ENCODE measurements at regions not wholly inside any gene's neighbourhood (a gene's known extent, or its start where the extent isn't known, plus 50 kb on each side); places are given as distances from the start of the nearest gene placed in this dataset.
"Not testable (repeated sequence)": the region's sequence is repeated elsewhere in the genome, so short reads cannot be mapped to it uniquely, and the experiment has no call there.

DNA sequence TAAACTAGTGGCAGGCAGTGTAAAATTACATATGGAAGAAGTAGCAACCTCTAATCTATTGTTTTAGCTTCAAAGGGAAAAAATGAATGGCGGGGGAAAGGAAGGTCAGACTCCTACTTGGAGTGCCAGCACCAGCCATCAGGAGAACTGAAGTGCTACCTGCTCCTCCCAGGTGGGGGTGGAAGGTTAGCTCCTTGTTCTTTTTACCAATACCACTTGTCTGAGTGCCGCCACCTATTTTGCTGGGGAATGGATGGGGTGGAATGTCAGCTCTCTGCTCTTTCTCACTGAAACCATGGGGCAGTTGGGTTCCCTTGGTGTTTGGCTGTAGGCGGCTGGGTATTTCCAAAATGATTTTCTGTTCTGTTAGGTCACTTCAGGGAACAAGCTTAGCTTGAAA, 428.7 kb upstream of the EPHA3 start:
- DNase-seq, result no peak

DNA sequence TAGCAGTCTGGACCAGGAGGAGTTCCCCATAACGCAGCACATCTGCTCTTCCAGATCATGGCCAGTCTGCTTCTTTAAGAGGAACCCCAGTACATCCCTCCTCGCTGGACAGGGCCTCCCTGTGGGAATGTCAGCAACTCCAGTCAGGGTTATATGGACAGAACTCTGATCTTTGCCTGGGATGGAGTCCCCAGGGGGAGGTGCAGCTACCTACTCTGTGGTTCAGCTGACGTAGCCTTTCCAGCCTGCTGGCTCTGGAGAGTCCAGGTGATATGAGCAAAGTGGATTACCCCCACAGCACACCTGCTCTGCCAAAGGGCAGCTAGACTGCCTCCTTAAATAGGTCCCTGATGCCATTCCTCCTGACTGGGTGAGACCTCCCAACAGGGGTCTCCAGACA, 417.1 kb upstream of the EPHA3 start:
- DNase-seq, result no peak

DNA sequence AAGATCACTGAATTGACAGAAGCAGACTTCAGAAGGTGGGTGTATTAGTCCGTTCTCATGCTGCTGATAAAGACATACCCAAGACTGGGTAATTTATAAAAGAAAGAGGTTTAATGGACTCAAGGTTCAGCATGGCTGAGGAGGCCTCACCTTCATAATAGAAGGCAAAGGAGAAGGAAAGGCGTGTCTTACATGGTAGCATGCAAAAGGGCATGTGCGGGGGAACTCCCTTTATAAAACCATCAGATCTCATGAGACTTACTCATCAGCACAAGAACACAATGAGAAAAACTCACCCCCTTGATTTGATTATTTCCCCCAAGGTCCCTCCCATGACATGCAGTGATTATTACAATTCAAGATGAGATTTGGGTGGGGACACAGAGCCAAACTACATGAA, 416.3 kb upstream of the EPHA3 start:
- no peak for DNase-seq

DNA sequence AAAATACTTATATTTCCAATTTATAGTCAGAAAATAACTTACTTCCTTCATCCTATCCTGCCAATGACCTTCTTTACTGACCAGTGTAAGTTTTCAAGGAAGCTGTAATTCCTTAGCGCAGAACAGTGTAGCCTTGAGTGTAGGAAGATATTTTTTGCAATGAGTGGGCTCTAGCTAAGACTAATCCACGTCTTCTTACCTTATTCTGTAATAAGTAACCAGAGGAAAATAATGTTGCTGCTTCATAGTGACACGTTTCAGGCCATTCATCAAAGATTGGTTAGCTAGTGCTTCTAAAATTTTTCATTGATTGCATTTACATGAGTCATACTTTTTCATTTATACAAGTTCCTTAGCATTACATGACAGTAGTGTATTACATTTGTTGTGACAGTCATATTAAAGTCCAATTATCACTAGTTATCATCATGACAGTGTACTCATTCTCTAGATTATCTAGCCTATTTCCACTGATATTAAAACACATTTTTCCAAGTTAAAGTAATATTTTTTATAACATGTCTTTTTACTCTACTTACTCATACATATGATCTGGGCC, 403.8 kb upstream of the EPHA3 start:
- DNase-seq, result no peak

DNA sequence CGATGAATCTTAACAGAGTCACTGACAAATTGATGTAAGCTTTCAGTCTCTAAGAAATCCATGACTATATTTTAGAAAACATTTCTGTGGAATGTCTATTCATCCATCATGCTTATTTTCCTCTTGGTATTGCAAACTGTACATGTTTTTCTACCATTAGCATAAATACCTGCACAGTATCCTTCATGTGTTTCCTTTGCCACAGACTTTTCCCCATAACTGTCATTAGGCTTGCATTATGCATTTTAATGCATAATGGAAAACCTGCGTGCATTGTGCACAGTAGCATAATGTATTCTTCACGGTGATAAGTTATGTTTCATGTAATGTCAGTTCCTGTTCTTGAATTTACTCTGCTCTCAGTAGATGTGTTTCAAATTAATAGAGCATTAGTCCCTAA, 403.1 kb upstream of the EPHA3 start:
- no peak for DNase-seq

DNA sequence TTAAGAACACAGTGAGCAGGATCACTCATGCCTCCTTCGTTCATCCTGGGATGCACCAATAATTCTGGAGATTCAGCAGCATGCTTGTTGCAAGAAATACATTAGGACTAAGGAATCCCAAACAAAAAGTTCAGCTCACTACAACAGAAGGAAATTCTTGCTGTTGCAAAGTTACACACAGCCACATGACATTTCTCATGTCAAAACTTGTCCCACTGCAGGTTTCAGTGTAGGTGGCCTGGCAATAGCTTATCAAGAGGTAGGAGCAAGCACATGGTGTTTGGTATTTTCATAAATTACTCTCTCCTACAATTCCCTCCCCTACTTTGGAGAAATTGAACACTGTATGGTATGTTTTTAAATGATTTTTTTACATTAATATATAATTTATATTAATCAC, 399.6 kb upstream of the EPHA3 start:
- no peak for DNase-seq

DNA sequence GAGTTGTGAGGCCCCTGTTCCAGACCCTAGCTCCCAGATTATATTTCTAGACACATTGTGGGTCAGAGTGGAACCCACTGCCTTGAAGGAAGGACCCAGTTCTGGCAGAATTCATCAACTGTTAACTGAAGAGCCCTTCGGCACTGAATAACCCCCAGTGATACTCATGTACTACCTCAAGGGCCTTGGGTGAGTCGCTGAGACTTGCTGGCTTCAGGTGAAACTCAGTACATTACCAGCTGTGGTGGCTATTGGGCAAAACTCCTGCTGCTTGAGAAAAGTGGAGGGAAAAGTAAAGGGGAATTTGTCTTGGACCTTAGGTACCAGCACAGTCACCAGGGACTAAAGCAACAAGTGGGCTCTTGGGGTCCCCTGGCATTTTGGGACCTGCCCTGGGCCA, 394.9 kb upstream of the EPHA3 start:
- DNase-seq, result no peak

DNA sequence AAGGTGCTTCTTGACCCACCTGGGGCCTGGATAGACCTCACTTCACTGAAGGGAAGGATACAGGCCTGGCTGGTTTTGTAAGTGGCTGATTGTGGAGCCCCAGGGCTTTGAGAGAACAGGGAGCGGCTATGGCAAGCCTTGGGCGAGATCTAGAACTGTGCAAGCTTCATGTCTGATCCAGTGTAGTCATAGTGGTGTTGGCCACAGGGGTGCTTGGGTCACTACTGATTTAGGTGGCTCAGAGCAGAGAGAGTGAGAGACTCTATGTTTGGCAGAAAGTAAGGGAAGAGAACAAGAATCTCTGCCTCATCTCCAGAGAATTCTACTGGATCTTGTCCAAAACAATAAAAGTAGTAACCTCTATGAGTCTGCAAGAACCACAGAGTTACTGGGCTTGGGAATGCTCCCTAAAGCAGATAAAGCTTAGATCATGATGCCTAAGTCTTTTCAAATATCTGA, 394.2 kb upstream of the EPHA3 start:
- no peak for DNase-seq

DNA sequence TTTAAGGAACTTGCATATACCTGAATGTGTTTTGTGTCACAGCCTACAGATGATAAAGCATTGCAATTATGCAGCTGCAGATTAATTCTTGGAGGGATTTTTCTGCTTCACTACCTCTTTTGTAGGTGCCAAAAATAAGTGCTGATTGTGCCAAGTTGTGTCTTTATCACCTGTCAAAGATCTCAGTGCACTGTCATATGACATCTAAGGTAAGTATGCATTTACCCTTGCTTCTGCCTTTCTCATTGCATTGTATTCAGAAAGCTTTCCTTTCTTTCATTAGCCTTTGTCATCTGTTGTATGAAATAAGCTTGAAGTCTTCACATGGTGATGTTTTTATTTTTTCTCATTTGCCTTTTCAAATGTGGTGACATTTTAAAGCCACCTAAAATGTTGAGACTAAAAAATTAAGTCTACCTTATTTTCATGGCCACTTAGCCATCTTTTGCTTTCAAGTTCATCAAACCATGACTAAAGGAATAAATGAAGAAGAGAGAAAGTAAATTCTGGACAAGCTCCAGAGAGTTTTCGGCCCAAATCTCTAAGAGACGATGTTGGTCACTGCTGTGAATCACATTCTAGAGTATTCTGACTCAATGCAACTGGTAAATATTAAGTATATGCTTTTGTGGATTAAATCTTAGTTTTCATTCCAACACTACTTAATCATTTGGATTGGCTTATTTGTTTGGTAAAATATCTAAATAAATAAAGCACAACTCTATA, 381.8 kb upstream of the EPHA3 start:
- DNase-seq, result no peak

DNA sequence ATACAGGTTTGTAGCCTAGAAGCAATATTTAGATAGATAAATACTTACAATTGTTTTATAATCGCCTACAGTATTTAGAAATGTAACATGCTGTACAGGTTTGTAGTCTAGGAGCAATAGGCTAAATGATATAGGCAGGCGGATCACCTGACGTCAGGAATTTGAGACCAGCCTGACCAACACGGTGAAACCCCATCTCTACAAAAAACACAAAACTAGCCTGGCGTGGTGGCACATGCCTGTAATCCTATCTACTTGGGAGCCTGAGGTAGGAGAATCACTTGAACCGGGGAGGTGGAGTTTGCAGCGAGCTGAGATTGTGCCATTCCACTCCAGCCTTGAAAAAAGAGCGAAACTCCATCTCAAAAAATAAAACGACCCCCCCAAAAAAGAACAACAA, 375.2 kb upstream of the EPHA3 start:
- DNase-seq, result no peak

DNA sequence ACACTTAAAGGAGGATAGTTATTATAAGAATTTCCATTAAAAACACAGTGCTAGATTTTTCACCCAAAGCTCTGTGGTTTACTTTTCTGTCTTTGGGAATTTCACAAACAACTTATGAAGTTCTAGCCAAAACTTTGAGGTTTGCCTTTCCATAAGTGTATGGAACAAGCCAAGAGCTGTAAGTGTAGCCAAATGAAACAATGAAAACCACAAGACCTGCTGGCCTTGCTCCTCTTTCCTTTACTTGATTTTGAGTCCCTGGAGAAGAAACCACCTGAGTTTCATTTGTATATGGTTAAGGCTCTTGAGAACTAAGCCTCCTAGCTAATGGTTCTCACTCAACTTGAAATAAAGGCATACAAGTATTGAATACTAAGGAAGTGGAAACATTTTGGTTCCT, 365.3 kb upstream of the EPHA3 start:
- no peak for DNase-seq

DNA sequence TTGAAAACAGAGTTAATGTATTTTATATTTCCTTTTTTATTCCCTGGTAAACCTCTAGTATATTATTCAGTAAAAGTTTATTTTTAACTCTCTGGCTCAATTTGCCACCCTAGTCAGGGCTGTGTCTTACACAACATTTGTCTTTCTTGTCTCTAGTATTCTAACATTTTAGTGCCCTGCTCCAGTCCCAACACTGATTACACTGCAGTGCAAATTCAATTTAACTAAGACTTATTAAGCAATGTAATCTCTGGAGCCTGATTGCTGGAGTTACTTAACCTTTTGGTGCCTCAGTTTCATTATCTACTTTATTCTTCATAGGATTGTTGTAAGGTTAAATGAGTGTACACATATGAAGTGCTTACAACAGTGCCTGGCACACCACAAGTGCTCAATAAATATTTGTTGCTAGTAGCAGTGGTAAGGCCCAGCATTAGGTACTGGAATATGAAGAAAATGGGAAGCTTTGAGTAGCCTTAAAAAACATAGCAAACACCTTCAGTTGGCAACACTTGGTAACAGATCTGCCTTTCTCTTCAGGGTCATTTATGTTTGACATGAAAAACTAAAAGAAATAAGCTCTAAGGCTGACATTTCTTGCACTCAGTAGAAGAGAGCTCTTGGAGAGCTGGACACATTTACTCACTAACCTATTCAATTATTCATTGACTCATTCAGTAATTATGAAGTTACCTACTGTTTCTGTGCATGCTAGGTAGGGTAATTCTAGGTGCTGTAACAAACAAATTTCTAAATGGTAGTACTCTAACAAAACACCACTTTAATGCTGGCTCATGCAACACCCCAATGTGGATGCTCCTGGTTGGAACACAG, 364.5 kb upstream of the EPHA3 start:
- no peak for DNase-seq

DNA sequence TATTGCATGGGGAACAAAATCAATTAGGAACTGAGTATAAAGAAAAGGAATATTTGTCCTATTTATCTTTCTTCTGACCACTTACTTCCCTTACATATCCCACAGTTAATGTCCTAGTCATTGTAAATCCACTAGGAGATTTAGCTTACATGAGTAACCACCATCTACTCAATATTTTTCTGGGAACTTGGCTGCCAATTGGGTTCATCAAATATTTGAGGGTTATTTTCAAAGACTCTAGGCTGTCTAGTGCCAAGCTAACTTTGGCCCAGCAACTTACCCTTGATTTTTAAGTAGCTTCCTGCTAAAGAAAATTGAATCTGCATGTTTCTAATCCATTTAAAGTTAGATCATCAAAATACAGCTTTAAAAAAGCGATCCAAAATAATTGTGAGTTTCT, 362.5 kb upstream of the EPHA3 start:
- DNase-seq, result no peak

DNA sequence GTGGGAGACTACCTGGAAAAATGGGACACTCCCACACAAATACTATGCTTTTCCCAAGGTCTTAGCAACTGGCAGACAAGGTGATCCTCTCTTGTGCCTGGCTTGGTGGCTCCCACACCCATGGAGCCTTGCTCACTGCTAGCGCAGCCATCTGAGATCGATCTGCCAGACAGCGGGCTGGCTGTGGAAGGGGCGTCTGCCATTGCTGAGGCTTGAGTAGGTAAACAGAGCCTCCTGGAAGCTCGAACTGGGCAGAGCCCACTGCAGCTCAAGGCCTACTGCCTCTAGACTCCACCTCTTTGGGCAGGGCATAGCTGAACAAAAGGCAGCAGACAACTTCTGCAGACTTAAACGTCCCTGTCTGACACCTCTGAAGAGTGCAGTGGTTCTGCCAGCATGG, 360.3 kb upstream of the EPHA3 start:
- DNase-seq, result not testable (repeated sequence)

DNA sequence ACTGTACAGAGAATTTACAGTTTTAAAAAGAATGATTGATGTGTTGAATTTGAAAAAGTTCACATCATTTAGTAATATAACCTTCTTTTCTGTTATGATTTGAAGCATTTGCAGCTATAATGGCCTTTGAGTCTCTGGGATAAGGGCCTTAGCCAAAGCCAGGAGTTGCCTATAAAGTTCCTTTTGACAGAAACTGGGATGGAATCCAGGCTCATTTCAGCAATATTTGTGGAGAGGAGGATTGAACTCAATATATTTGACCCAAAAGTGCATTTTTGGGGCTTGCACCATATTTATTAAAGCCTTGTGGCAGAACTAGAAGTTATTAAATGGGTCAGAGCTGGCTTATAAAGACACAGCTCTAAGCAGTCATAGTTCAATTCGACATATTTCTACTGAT, 348.7 kb upstream of the EPHA3 start:
- DNase-seq, result peak in 1 of 2 donors; percentile 12

DNA sequence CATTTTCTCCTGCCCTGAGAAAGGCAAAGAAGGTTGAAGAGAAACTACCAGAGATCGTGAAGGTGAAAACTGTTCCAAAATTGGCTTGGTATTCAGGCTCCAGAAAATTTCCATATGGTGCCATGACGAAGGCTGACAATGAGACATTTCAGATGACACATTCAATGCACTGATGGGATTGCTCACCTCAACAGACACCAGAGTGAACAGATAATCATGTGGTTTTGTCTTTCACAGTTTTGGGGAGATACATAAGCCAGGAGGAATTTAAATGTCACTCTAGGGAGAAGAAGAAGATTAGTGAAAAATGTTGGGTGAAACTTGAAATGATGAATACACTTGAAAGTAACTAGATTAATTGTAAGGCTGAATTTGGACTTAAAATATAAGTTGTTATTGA, 339.7 kb upstream of the EPHA3 start:
- no peak for DNase-seq

DNA sequence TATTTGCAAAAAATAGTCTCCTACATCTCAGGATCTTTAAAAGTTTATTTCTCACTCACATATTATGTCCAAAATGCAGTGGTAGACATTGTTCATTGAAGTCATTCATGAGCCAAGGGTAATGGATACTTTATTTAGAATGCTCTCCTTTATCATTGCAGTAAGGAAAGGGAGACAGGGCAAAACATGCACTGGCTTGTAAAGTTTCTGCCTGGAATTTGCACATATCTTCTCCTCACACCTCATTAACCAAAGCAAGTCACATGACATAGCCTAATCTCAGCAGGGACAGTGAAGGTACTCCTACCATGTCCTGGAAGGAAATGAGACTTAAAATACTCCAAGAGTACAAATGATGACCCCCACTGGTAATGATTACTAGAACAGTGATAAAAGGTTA, 333.7 kb upstream of the EPHA3 start:
- DNase-seq, result no peak

DNA sequence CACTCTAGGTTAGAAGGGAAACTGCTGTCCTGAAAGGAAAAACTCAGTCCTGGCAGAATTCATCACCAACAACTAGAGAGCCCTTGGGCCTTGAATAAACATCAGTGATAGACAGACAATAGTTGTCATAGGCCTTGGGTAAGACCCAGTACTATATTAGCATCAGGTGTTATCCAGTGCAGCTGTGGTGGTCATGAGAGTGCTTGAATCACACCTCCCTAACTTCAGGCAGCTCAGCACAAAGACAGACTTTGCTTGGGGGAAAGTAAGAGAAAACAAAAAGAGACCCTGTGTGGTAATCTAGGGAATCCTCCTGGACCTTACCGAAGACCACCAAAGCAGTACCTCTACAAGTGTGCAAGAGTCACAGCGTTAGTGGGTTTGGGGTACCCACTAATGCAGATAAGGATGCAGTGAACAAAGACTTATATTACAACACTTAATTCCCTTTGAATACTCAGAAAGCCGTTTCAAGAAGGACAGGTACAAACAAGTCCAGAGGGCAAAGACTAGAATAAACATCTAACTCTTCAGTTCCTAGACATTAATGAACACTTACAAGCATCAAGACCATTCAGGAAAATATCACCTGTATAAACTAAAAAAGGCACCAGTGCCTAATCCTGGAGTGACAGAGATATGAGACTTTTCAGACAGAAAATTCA, 332.3 kb upstream of the EPHA3 start:
- no peak for DNase-seq

DNA sequence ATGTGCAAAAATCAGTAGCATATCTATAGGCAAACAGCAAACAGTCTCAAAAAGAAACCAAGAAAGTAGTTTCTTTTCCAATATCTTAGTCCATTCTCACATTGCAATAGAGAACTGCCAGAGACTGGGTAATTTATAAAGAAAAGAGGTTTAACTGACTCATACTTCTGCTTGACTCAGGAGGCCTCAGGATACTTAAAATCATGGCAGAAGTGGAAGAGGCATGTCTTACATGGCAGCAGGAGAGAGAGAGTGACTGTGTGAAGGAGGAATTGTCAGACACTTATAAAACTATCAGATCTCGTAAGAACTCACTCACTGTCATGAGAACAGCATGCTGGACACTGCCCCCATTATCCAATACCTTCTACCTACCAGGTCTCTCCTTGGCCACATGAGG, 327.9 kb upstream of the EPHA3 start:
- no peak for DNase-seq

DNA sequence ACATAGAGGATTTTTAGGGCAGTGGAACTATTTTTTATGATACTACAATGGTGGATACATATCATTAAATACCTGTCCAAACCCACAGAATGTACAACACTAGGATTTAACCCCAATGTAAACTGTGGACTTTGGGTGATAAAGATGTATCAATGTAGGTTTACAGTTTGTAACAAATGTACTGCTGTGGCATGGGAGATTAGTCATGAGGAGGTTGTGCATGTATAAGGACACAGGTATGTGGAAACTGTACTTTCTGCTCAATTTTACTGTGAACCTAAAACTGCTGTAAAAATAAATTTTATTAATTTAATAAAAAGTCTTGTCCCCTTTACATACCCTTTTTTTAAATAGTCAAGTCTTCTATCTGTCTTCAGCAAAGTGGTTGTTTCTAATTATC, 322.5 kb upstream of the EPHA3 start:
- DNase-seq, result no peak

DNA sequence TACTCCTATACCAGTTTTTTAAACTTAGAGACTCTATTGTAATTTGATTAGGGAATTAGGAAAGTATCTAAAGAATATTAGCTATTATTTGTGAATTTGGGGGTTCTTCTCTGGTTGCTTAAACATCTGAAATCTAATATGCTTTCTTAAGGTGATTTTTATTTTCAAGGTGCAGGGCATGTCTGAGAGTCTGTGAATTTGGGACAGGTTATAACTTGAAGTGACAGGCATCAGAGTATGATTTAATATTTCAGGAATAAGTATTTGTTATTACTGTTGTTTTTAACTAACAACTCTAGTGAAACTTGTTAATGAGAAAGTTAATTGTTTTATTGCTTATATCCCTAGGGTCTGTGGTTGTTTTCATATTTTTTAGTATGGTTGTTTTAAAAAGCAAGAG, 321.6 kb upstream of the EPHA3 start:
- no peak for DNase-seq

DNA sequence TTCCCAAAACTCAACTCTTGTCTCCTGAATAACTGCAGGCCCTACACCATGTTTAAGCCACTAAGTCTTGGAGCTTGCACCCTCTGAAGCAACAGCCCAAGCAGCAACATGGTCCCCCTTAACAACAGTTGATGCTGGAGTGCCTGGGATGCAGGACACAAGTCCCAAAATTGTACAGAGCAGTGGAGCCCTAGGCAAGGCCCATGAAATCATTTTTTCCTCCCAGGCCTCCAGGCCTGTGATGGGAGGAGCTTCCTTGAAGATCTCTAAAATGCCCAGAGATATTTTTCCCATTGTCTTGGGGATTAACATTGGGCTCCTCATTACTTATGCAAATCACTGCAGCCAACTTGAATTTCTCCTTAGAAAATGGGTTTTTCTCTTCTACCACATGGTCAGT, 311.9 kb upstream of the EPHA3 start:
- no peak for DNase-seq

All from right lung (tissue), 2 donors.